Esophagus muscularis mucosa (tissue), 4 donors: ENCODE measurements at regions not wholly inside any gene's neighbourhood (a gene's known extent, or its start where the extent isn't known, plus 50 kb on each side); places are given as distances from the start of the nearest gene placed in this dataset.

Experiments used
- DNase-seq: peaks from one replicate; pipeline ENCODE4 v3.0.0-alpha.2; 2017; ENCODE audit errors: extremely low spot score
- H3K27ac ChIP-seq, 4 donors: fragments of 200-600 bp; sonication (generic); replicated peaks in 1 of 4; 1 replicate in 3 of 4; 2 replicates in 1 of 4; pipeline ENCODE4 v1.5.1; 2016 to 2019; ENCODE audit warnings: mild to moderate bottlenecking in 1 of 4
- H3K27me3 ChIP-seq, 4 donors: fragments of 200-600 bp; sonication (generic); one replicate each; pipeline versions ENCODE4 v1.5.1 to v1.6.0; 2016 to 2019
- H3K36me3 ChIP-seq, 4 donors: fragments of 200-600 bp; sonication (generic); one replicate each; pipeline ENCODE4 v1.5.1; 2016 to 2019
- H3K4me1 ChIP-seq, 4 donors: fragments of 200-600 bp; sonication (generic); one replicate each; pipeline ENCODE4 v1.5.1; 2016 to 2019
- H3K4me3 ChIP-seq, 4 donors: fragments of 200-600 bp; sonication (generic); 1 replicate in 2 of 4; 2 replicates in 2 of 4; pipeline ENCODE4 v1.5.1; 2016 to 2019; ENCODE audit warnings: mild to moderate bottlenecking in 4 of 4, moderate library complexity in 1 of 4
- H3K9me3 ChIP-seq, 4 donors: fragments of 200-600 bp; sonication (generic); 1 replicate in 3 of 4; 2 replicates in 1 of 4; pipeline ENCODE4 v1.5.1; 2016 to 2019
- CTCF ChIP-seq, 3 experiments: fragments of 200-600 bp in 2 of 3; fragments of 450-650 bp in 1 of 3; sonication (generic) in 2 of 3; IDR thresholded peaks; one replicate each; pipeline ENCODE4 v1.5.1; 2017 to 2019; ENCODE audit warnings: antibody characterized with exemption in 3 of 3, mild to moderate bottlenecking in 2 of 3, moderate library complexity in 1 of 3
- EP300 ChIP-seq: sonication (generic); formaldehyde crosslinking; IDR thresholded peaks from one replicate; pipeline ENCODE4 v1.6.1; 2017; ENCODE audit warnings: antibody characterized with exemption
- POLR2A ChIP-seq: fragments of 450-650 bp; IDR thresholded peaks from one replicate; pipeline ENCODE4 v1.6.1; 2017; ENCODE audit warnings: antibody characterized with exemption, moderate library complexity, mild to moderate bottlenecking, low read depth
- POLR2AphosphoS5 ChIP-seq, 2 donors: sonication (generic); formaldehyde crosslinking; IDR thresholded peaks; one replicate each; pipeline ENCODE4 v1.6.1; 2017; ENCODE audit warnings: antibody characterized with exemption in 2 of 2
- WGBS: methylation state at CpG from one replicate; pipeline ENCODE4 v1.1.5; 2018; 5-methylcytosine and 5-hydroxymethylcytosine counted together
- intact Hi-C: fragments of 100-400 bp; cut with DNase I; formaldehyde crosslinking; loops from one replicate; pipeline ENCODE4 v1.15.1; 2023

- Histone ChIP-seq H3K36me3 (no peaks in the 10 kb centered on the region), H3K27me3 (peaks cover 0 to 80% (median 10%) of the 10 kb centered on the region in 4 donors), H3K27ac (no peak overlapping the region), H3K9me3 (peaks cover 0 to 22% (median 15%) of the 10 kb centered on the region in 4 donors), H3K4me1 (peaks cover 0 to 7% (median 3%) of the 10 kb centered on the region in 4 donors), H3K4me3 (no peak overlapping the region)
- no peak for DNase-seq
- TF ChIP-seq POLR2A (no peak), EP300 (no peak), CTCF (IDR thresholded peaks at IDR 0.05) (no peak), POLR2AphosphoS5 (IDR thresholded peaks at IDR 0.05) (no peak)
- intact Hi-C loops = no loop called here
- 77% methylated on average over 6 of the region's 6 CpGs for WGBS
These were observed 56.9 kb upstream of the LHX1 start for GRCh38 chr17:36880268-36880905.

GRCh38 chr17:36881323-36881722 lies 56.0 kb upstream of the LHX1 start:
- Histone ChIP-seq H3K4me3 (no peak overlapping the region), H3K27me3 (peaks cover 0 to 90% (median 10%) of the 10 kb centered on the region in 4 donors), H3K4me1 (peaks cover 0 to 7% (median 3%) of the 10 kb centered on the region in 4 donors), H3K27ac (no peak overlapping the region), H3K9me3 (peaks cover 0 to 22% (median 15%) of the 10 kb centered on the region in 4 donors), H3K36me3 (no peaks in the 10 kb centered on the region)
- no peak for DNase-seq
- intact Hi-C loops = no loop called here
- TF ChIP-seq EP300 (no peak), POLR2AphosphoS5 (IDR thresholded peaks at IDR 0.05) (no peak), POLR2A (no peak), CTCF (IDR thresholded peaks at IDR 0.05) (no peak)

- intact Hi-C loops = no loop called here
- Histone ChIP-seq H3K27ac (no peak overlapping the region), H3K36me3 (no peaks in the 10 kb centered on the region), H3K9me3 (peaks cover 0 to 22% (median 15%) of the 10 kb centered on the region in 4 donors), H3K27me3 (peaks cover 0 to 87% (median 6%) of the 10 kb centered on the region in 4 donors), H3K4me3 (no peak overlapping the region), H3K4me1 (peaks cover 0 to 7% (median 3%) of the 10 kb centered on the region in 4 donors)
- DNase-seq = no peak
- 24% methylated on average over 15 of the region's 27 CpGs for WGBS
- no peak for TF ChIP-seq CTCF (IDR thresholded peaks at IDR 0.05)
- TF ChIP-seq POLR2A = no peak
- no peak for TF ChIP-seq EP300
- no peak for TF ChIP-seq POLR2AphosphoS5 (IDR thresholded peaks at IDR 0.05)
These were observed 52.7 kb upstream of the LHX1 start for GRCh38 chr17:36884495-36885152.

- H3K27ac ChIP-seq = no peak overlapping the region
- 50% methylated on average over 19 of the region's 19 CpGs for WGBS
- H3K4me3 ChIP-seq = no peak overlapping the region
- no peak for TF ChIP-seq EP300
- no peak for TF ChIP-seq POLR2AphosphoS5 (IDR thresholded peaks at IDR 0.05)
- TF ChIP-seq POLR2A = no peak
- no peak for TF ChIP-seq CTCF (IDR thresholded peaks at IDR 0.05)
- no peaks in the 10 kb centered on the region for H3K36me3 ChIP-seq
- peaks cover 0 to 22% (median 15%) of the 10 kb centered on the region in 4 donors for H3K9me3 ChIP-seq
- no peak for DNase-seq
- intact Hi-C loops = no loop called here
- H3K4me1 ChIP-seq = peaks cover 0 to 7% (median 3%) of the 10 kb centered on the region in 4 donors
- peaks cover 0 to 87% (median 6%) of the 10 kb centered on the region in 4 donors for H3K27me3 ChIP-seq
These were observed 52.0 kb upstream of the LHX1 start for GRCh38 chr17:36885153-36885735.
